ENCODE measurements at regions not wholly inside any gene's neighbourhood (a gene's known extent, or its start where the extent isn't known, plus 50 kb on each side); places are given as distances from the start of the nearest gene placed in this dataset.
A peak's percentile ranks its signal among the peaks of the same experiment; 100 is the strongest.

GRCh38 chr1:60153961-60154360 is 80.4 kb upstream of the C1orf87 start:
- TF ChIP-seq, protein P1, sequence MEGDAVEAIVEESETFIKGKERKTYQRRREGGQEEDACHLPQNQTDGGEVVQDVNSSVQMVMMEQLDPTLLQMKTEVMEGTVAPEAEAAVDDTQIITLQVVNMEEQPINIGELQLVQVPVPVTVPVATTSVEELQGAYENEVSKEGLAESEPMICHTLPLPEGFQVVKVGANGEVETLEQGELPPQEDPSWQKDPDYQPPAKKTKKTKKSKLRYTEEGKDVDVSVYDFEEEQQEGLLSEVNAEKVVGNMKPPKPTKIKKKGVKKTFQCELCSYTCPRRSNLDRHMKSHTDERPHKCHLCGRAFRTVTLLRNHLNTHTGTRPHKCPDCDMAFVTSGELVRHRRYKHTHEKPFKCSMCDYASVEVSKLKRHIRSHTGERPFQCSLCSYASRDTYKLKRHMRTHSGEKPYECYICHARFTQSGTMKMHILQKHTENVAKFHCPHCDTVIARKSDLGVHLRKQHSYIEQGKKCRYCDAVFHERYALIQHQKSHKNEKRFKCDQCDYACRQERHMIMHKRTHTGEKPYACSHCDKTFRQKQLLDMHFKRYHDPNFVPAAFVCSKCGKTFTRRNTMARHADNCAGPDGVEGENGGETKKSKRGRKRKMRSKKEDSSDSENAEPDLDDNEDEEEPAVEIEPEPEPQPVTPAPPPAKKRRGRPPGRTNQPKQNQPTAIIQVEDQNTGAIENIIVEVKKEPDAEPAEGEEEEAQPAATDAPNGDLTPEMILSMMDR (conservative IDR thresholded peaks at IDR 0.05; ENCODE audit: control insufficient read depth, insufficient read depth, low read depth, low read length): no peak
- no peak overlapping the region for H3K4me3 ChIP-seq (ENCODE audit: control insufficient read depth, low read depth, low read length)
- DNase-seq (ENCODE audit: low read depth): no peak

- DNase-seq (ENCODE audit: low read depth): no peak
- TF ChIP-seq, protein P1 (conservative IDR thresholded peaks at IDR 0.05; ENCODE audit: control insufficient read depth, insufficient read depth, low read depth, low read length): no peak
- no peak overlapping the region for H3K4me3 ChIP-seq (ENCODE audit: control insufficient read depth, low read depth, low read length)
These were observed 79.3 kb upstream of the C1orf87 start for GRCh38 chr1:60152891-60153290.

- DNase-seq (ENCODE audit: low read depth): peak; percentile 16
- H3K4me3 ChIP-seq (ENCODE audit: control insufficient read depth, low read depth, low read length): no peak overlapping the region
- TF ChIP-seq, protein P1 (conservative IDR thresholded peaks at IDR 0.05; ENCODE audit: control insufficient read depth, insufficient read depth, low read depth, low read length): no peak
These were observed 77.7 kb upstream of the C1orf87 start for GRCh38 chr1:60151311-60151710.

DNA sequence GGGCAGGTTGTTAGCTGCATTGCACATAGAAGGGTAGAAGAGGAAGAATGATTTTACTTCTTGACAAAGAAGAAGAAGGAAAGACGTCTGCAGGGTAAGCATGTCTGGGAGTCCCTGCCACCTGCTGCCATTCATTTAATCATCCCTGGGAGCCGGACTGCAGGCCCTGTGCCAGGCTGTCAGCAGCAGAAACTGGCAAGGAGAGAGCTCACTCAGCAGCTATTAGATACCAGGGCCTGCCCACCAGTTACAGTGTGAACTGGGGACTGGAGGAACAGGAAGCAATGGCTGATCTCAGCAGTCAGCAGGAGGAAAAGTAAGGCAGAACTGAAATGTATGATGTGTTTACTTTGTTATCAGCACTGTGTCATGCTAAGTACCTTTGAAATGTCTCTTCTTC is 75.7 kb upstream of the C1orf87 start:
- TF ChIP-seq, protein P1 (conservative IDR thresholded peaks at IDR 0.05; ENCODE audit: control insufficient read depth, insufficient read depth, low read depth, low read length): no peak
- no peak overlapping the region for H3K4me3 ChIP-seq (ENCODE audit: control insufficient read depth, low read depth, low read length)
- DNase-seq (ENCODE audit: low read depth): no peak

- no peak overlapping the region for H3K4me3 ChIP-seq (ENCODE audit: control insufficient read depth, low read depth, low read length)
- TF ChIP-seq, protein P1 (conservative IDR thresholded peaks at IDR 0.05; ENCODE audit: control insufficient read depth, insufficient read depth, low read depth, low read length): no peak
- no peak for DNase-seq (ENCODE audit: low read depth)
These were observed 73.3 kb upstream of the C1orf87 start for GRCh38 chr1:60146884-60147283.

- H3K4me3 ChIP-seq (ENCODE audit: control insufficient read depth, low read depth, low read length): no peak overlapping the region
- no peak for DNase-seq (ENCODE audit: low read depth)
- TF ChIP-seq, protein P1 (conservative IDR thresholded peaks at IDR 0.05; ENCODE audit: control insufficient read depth, insufficient read depth, low read depth, low read length): no peak
These were observed 72.2 kb upstream of the C1orf87 start for GRCh38 chr1:60145771-60146170.

- DNase-seq (ENCODE audit: low read depth): no peak
- no peak overlapping the region for H3K4me3 ChIP-seq (ENCODE audit: control insufficient read depth, low read depth, low read length)
- TF ChIP-seq, protein P1 (conservative IDR thresholded peaks at IDR 0.05; ENCODE audit: control insufficient read depth, insufficient read depth, low read depth, low read length): no peak
These were observed 68.2 kb upstream of the C1orf87 start for GRCh38 chr1:60141743-60142142.

Measured in fibroblast of mammary gland (primary cell).